HEK293T (cell line): ENCODE measurements at regions not wholly inside any gene's neighbourhood (a gene's known extent, or its start where the extent isn't known, plus 50 kb on each side); places are given as distances from the start of the nearest gene placed in this dataset.

ENCODE experiments used
- CTCF ChIA-PET: fragments of 350-600 bp; formaldehyde crosslinking; extraction: SDS; loops from one replicate; lab custom pipeline; 2021; ENCODE audit warnings: antibody characterized with exemption, inconsistent platforms; lab: Yijun Ruan, JAX
- POLR2A ChIA-PET: fragments of 350-600 bp; formaldehyde crosslinking; extraction: SDS; loops from one replicate; lab custom pipeline; 2020; ENCODE audit warnings: antibody characterized with exemption, inconsistent platforms; lab: Yijun Ruan, JAX
- DNase-seq: peaks from one replicate; pipeline ENCODE4 v3.0.0; 2012; ENCODE audit warnings: mixed read lengths; ENCODE audit errors: extremely low spot score
- ARNT ChIP-seq: fragments of 450-650 bp; IDR thresholded peaks from 2 replicates; pipeline ENCODE4 v1.6.1; 2017; ENCODE audit warnings: mild to moderate bottlenecking
- BHLHE40 ChIP-seq: fragments of 450-650 bp; IDR thresholded peaks from 2 replicates; pipeline ENCODE4 v1.6.1; 2016; ENCODE audit warnings: mild to moderate bottlenecking, moderate library complexity, borderline replicate concordance
- CTBP1 ChIP-seq: fragments of 450-650 bp; IDR thresholded peaks from 2 replicates; pipeline ENCODE4 v1.6.1; 2016; ENCODE audit warnings: borderline replicate concordance
- ELF4 ChIP-seq: fragments of 450-650 bp; IDR thresholded peaks from 2 replicates; pipeline ENCODE4 v1.6.1; 2017; ENCODE audit warnings: antibody characterized with exemption
- FOXA1 ChIP-seq: fragments of 450-650 bp; IDR thresholded peaks from 2 replicates; pipeline ENCODE4 v1.6.1; 2016; ENCODE audit warnings: mild to moderate bottlenecking
- FOXK2 ChIP-seq: fragments of 450-650 bp; IDR thresholded peaks from 2 replicates; pipeline ENCODE4 v1.6.1; 2016; ENCODE audit warnings: mild to moderate bottlenecking
- FOXM1 ChIP-seq: fragments of 450-650 bp; IDR thresholded peaks from 2 replicates; pipeline ENCODE4 v1.6.1; 2017; ENCODE audit warnings: mild to moderate bottlenecking, borderline replicate concordance
- HDGF ChIP-seq: fragments of 450-650 bp; IDR thresholded peaks from 2 replicates; pipeline ENCODE4 v1.6.1; 2017; ENCODE audit warnings: antibody characterized with exemption, borderline replicate concordance
- L3MBTL2 ChIP-seq: fragments of 450-650 bp; conservative IDR thresholded peaks from 2 replicates; pipeline ENCODE4 v1.6.1; 2016; ENCODE audit warnings: mild to moderate bottlenecking
- LEF1 ChIP-seq: fragments of 450-650 bp; IDR thresholded peaks from 2 replicates; pipeline ENCODE4 v1.6.1; 2017; ENCODE audit warnings: mild to moderate bottlenecking, borderline replicate concordance
- NFRKB ChIP-seq: fragments of 450-650 bp; IDR thresholded peaks from 2 replicates; pipeline ENCODE4 v1.6.1; 2016; ENCODE audit warnings: mild to moderate bottlenecking, moderate library complexity
- SP1 ChIP-seq: fragments of 450-650 bp; IDR thresholded peaks from 2 replicates; pipeline ENCODE4 v1.6.1; 2017
- SUZ12 ChIP-seq: fragments of 450-650 bp; IDR thresholded peaks from 2 replicates; pipeline ENCODE4 v1.6.1; 2016; ENCODE audit warnings: mild to moderate bottlenecking
- TARDBP ChIP-seq: fragments of 450-650 bp; IDR thresholded peaks from 2 replicates; pipeline ENCODE4 v1.6.1; 2016
- ZNF384 ChIP-seq: fragments of 450-650 bp; IDR thresholded peaks from 2 replicates; pipeline ENCODE4 v1.6.1; 2016
- TF ChIP-seq, protein P1 (sequence below): fragments of 450-650 bp; IDR thresholded peaks from 2 replicates; pipeline ENCODE4 v1.6.1; 2016

GRCh38 chr22:49019737-49020713, 807.6 kb downstream of the BRD1 start:
- TF ChIP-seq FOXK2 (no peak), FOXA1 (no peak), FOXM1 (no peak), L3MBTL2 (no peak), SP1 (no peak), TARDBP (no peak), NFRKB (no peak), LEF1 (no peak), BHLHE40 (no peak), CTBP1 (no peak), ZNF384 (no peak), ELF4 (no peak), HDGF (no peak), SUZ12 (no peak), ARNT (no peak)
- TF ChIP-seq, protein P1, sequence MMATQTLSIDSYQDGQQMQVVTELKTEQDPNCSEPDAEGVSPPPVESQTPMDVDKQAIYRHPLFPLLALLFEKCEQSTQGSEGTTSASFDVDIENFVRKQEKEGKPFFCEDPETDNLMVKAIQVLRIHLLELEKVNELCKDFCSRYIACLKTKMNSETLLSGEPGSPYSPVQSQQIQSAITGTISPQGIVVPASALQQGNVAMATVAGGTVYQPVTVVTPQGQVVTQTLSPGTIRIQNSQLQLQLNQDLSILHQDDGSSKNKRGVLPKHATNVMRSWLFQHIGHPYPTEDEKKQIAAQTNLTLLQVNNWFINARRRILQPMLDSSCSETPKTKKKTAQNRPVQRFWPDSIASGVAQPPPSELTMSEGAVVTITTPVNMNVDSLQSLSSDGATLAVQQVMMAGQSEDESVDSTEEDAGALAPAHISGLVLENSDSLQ: no peak
- ChIA-PET CTCF (no interaction called here), POLR2A (no interaction called here)
- no peak for DNase-seq

- POLR2A ChIA-PET: no interaction called here
- TF ChIP-seq FOXK2 (no peak), TARDBP (no peak), LEF1 (no peak), L3MBTL2 (no peak), ARNT (no peak), BHLHE40 (no peak), NFRKB (no peak)
- TF ChIP-seq, protein P1: no peak
- no peak for DNase-seq
- CTCF ChIA-PET: no interaction called here
Measured at GRCh38 chr22:49018601-49019000, 809.1 kb downstream of the BRD1 start.

GRCh38 chr22:49017482-49018329, 810.0 kb downstream of the BRD1 start:
- DNase-seq: no peak
- no peak for TF ChIP-seq LEF1
- TF ChIP-seq NFRKB: no peak
- no peak for TF ChIP-seq ZNF384
- no peak for TF ChIP-seq SUZ12
- TF ChIP-seq BHLHE40: no peak
- no peak for TF ChIP-seq TARDBP
- no peak for TF ChIP-seq ARNT
- no peak for TF ChIP-seq FOXK2
- no peak for TF ChIP-seq SP1
- no peak for TF ChIP-seq ELF4
- TF ChIP-seq, protein P1: no peak
- TF ChIP-seq HDGF: no peak
- no peak for TF ChIP-seq CTBP1
- no peak for TF ChIP-seq FOXM1
- POLR2A ChIA-PET: no interaction called here
- CTCF ChIA-PET: no interaction called here

- CTCF ChIA-PET: no interaction called here
- no peak for DNase-seq
- POLR2A ChIA-PET: no interaction called here
- TF ChIP-seq, protein P1: no peak
- TF ChIP-seq FOXK2 (no peak), CTBP1 (no peak), ZNF384 (no peak), SUZ12 (no peak), NFRKB (no peak), L3MBTL2 (no peak), BHLHE40 (no peak), FOXM1 (no peak), HDGF (no peak), LEF1 (no peak), ARNT (no peak)
Measured at GRCh38 chr22:49016909-49017481, 810.7 kb downstream of the BRD1 start.
